Mesenchymal stem cell (in vitro differentiated cells and primary cell): ENCODE measurements at regions not wholly inside any gene's neighbourhood (a gene's known extent, or its start where the extent isn't known, plus 50 kb on each side); places are given as distances from the start of the nearest gene placed in this dataset.

Experiments
- DNase-seq: peaks from one replicate; pipeline ENCODE4 v3.0.0-alpha.2; 2013
- H2AFZ ChIP-seq: one replicate; pipeline ENCODE4 v1.6.1; 2013; ENCODE audit warnings: low read depth, mild to moderate bottlenecking, control low read depth, inconsistent platforms, low read length, moderate library complexity
- H2AK5ac ChIP-seq: 2 replicates; pipeline ENCODE4 v1.6.1; 2013; ENCODE audit warnings: low read length, moderate library complexity, mild to moderate bottlenecking, inconsistent platforms; ENCODE audit not compliant: severe bottlenecking
- H2BK120ac ChIP-seq: one replicate; pipeline ENCODE4 v1.6.1; 2013; ENCODE audit warnings: low read depth, mild to moderate bottlenecking, inconsistent platforms, low read length, moderate library complexity
- H2BK12ac ChIP-seq, 2 experiments: one replicate each; pipeline ENCODE4 v1.6.1; 2013; ENCODE audit warnings: inconsistent platforms in 2 of 2, low read length in 2 of 2, mild to moderate bottlenecking in 2 of 2, moderate library complexity in 2 of 2, control low read depth in 1 of 2
- H2BK15ac ChIP-seq: one replicate; pipeline ENCODE4 v1.6.1; 2013; ENCODE audit warnings: mild to moderate bottlenecking, low read depth, inconsistent platforms; ENCODE audit not compliant: poor library complexity, severe bottlenecking
- H2BK5ac ChIP-seq: 2 replicates; pipeline ENCODE4 v1.6.1; 2013; ENCODE audit warnings: low read depth, mild to moderate bottlenecking, low read length, control low read depth, inconsistent platforms; ENCODE audit not compliant: poor library complexity, severe bottlenecking
- H3K14ac ChIP-seq, 2 experiments: one replicate each; pipeline ENCODE4 v1.6.1; 2013; ENCODE audit warnings: inconsistent platforms in 2 of 2, low read length in 2 of 2, control low read depth in 1 of 2, mild to moderate bottlenecking in 1 of 2, moderate library complexity in 1 of 2
- H3K18ac ChIP-seq, 2 experiments: one replicate each; pipeline ENCODE4 v1.6.1; 2013; ENCODE audit warnings: inconsistent platforms in 2 of 2, low read length in 2 of 2, control low read depth in 1 of 2, low read depth in 1 of 2, mild to moderate bottlenecking in 1 of 2
- H3K23ac ChIP-seq, 2 experiments: one replicate each; pipeline ENCODE4 v1.6.1; 2013; ENCODE audit warnings: inconsistent platforms in 2 of 2, low read length in 2 of 2, mild to moderate bottlenecking in 2 of 2, moderate library complexity in 2 of 2, control low read depth in 1 of 2
- H3K27ac ChIP-seq: 2 replicates; pipeline ENCODE4 v1.5.1; 2013; ENCODE audit warnings: mild to moderate bottlenecking, moderate library complexity, low read length, control low read depth, inconsistent platforms; ENCODE audit not compliant: poor library complexity, severe bottlenecking
- H3K27me3 ChIP-seq, 2 experiments: 2 replicates each; pipeline versions ENCODE4 v1.6.1 to v1.7.0; 2013; ENCODE audit warnings: low read length in 2 of 2, mild to moderate bottlenecking in 2 of 2, moderate library complexity in 2 of 2, control low read depth in 1 of 2, inconsistent platforms in 1 of 2; ENCODE audit not compliant: control insufficient read depth in 1 of 2, insufficient read depth in 1 of 2
- H3K36me3 ChIP-seq, 2 experiments: 2 replicates each; pipeline versions ENCODE4 v1.6.1 to v1.7.0; 2013; ENCODE audit warnings: low read length in 2 of 2, control low read depth in 1 of 2, inconsistent platforms in 1 of 2, low read depth in 1 of 2, mild to moderate bottlenecking in 1 of 2; ENCODE audit not compliant: insufficient read depth in 2 of 2, control insufficient read depth in 1 of 2
- H3K4ac ChIP-seq, 2 experiments: one replicate each; pipeline ENCODE4 v1.6.1; 2013; ENCODE audit warnings: inconsistent platforms in 2 of 2, low read length in 2 of 2, mild to moderate bottlenecking in 2 of 2, moderate library complexity in 2 of 2, control low read depth in 1 of 2, low read depth in 1 of 2
- H3K4me1 ChIP-seq: 2 replicates; pipeline ENCODE4 v1.6.1; 2013; ENCODE audit warnings: low read depth, low read length, control low read depth; ENCODE audit not compliant: control insufficient read depth, insufficient read depth
- H3K4me2 ChIP-seq: 2 replicates; pipeline ENCODE4 v1.6.1; 2013; ENCODE audit warnings: low read length, mild to moderate bottlenecking, inconsistent platforms; ENCODE audit not compliant: poor library complexity, severe bottlenecking
- H3K4me3 ChIP-seq, 2 experiments: 2 replicates each; pipeline versions ENCODE4 v1.5.1 to v1.7.0; 2013; ENCODE audit warnings: low read length in 2 of 2, mild to moderate bottlenecking in 2 of 2, control low read depth in 1 of 2, low read depth in 1 of 2; ENCODE audit not compliant: insufficient read depth in 1 of 2
- H3K79me1 ChIP-seq: replicated peaks from 2 replicates; pipeline ENCODE4 v1.6.1; 2013; ENCODE audit warnings: mild to moderate bottlenecking, control low read depth, low read length, inconsistent platforms; ENCODE audit not compliant: poor library complexity, severe bottlenecking
- H3K9ac ChIP-seq: 2 replicates; pipeline ENCODE4 v1.7.0; 2013; ENCODE audit warnings: mild to moderate bottlenecking, low read length, moderate library complexity
- H3K9me3 ChIP-seq: 2 replicates; pipeline ENCODE4 v1.7.0; 2013; ENCODE audit warnings: mild to moderate bottlenecking, low read length; ENCODE audit not compliant: control insufficient read depth
- H4K8ac ChIP-seq: one replicate; pipeline ENCODE4 v1.6.1; 2013; ENCODE audit warnings: inconsistent platforms, mild to moderate bottlenecking, low read length, moderate library complexity
- H4K91ac ChIP-seq: one replicate; pipeline ENCODE4 v1.6.1; 2013; ENCODE audit warnings: mild to moderate bottlenecking, low read length, inconsistent platforms
- WGBS: methylation state at CpG from one replicate; pipeline ENCODE4 v1.1.7; 2013; ENCODE audit warnings: mixed read lengths; 5-methylcytosine and 5-hydroxymethylcytosine counted together

- no peak overlapping the region for H2BK15ac ChIP-seq
- H2AK5ac ChIP-seq, result no peak overlapping the region
- H3K4me1 ChIP-seq, result peaks cover 6% of the 10 kb centered on the region
- H3K9ac ChIP-seq, result no peak overlapping the region
- H3K4ac ChIP-seq, result no peak overlapping the region
- no peak for DNase-seq
- H3K79me1 ChIP-seq, result no peaks in the 10 kb centered on the region
- peak overlapping the region; percentile 75 for H3K27ac ChIP-seq
- no peak overlapping the region for H2BK5ac ChIP-seq
- no peak overlapping the region for H3K4me3 ChIP-seq
- no peak overlapping the region for H2AFZ ChIP-seq
- H3K14ac ChIP-seq, result no peak overlapping the region
- no peak overlapping the region for H3K23ac ChIP-seq
- no peak overlapping the region for H3K4me2 ChIP-seq
- no peaks in the 10 kb centered on the region for H3K27me3 ChIP-seq
- peaks cover 0 to 5% of the 10 kb centered on the region in 2 experiments for H3K36me3 ChIP-seq
- no peak overlapping the region for H3K18ac ChIP-seq
- no peak overlapping the region for H4K91ac ChIP-seq
- H3K9me3 ChIP-seq, result peaks cover 15% of the 10 kb centered on the region
- H2BK12ac ChIP-seq, result no peak overlapping the region
- H2BK120ac ChIP-seq, result no peak overlapping the region
- H4K8ac ChIP-seq, result no peak overlapping the region
Observed at GRCh38 chr3:22988566-22988965, 214.6 kb upstream of the UBE2E2 start.

GRCh38 chr3:22989716-22990115, 213.4 kb upstream of the UBE2E2 start:
- no peak overlapping the region for H3K18ac ChIP-seq
- no peak overlapping the region for H2BK15ac ChIP-seq
- no peak overlapping the region for H3K4ac ChIP-seq
- no peak overlapping the region for H2BK120ac ChIP-seq
- no peaks in the 10 kb centered on the region for H3K79me1 ChIP-seq
- H2BK5ac ChIP-seq, result no peak overlapping the region
- H2AK5ac ChIP-seq, result no peak overlapping the region
- H3K9me3 ChIP-seq, result peaks cover 13% of the 10 kb centered on the region
- no peaks in the 10 kb centered on the region for H3K27me3 ChIP-seq
- H2AFZ ChIP-seq, result no peak overlapping the region
- peaks cover 6% of the 10 kb centered on the region for H3K4me1 ChIP-seq
- H3K14ac ChIP-seq, result no peak overlapping the region
- no peak overlapping the region for H4K8ac ChIP-seq
- H3K23ac ChIP-seq, result no peak overlapping the region
- 96% methylated on average over 17 of the region's 17 CpGs for WGBS
- no peak overlapping the region for H3K9ac ChIP-seq
- H4K91ac ChIP-seq, result no peak overlapping the region
- DNase-seq, result no peak
- no peak overlapping the region for H3K4me2 ChIP-seq
- H3K36me3 ChIP-seq, result peaks cover 0 to 5% of the 10 kb centered on the region in 2 experiments
- H3K4me3 ChIP-seq, result no peak overlapping the region
- no peak overlapping the region for H3K27ac ChIP-seq
- no peak overlapping the region for H2BK12ac ChIP-seq

GRCh38 chr3:22990291-22991200, 212.6 kb upstream of the UBE2E2 start:
- H3K36me3 ChIP-seq, result peaks cover 0 to 5% of the 10 kb centered on the region in 2 experiments
- H3K23ac ChIP-seq, result no peak overlapping the region
- H3K18ac ChIP-seq, result no peak overlapping the region
- no peak overlapping the region for H2BK12ac ChIP-seq
- H2AFZ ChIP-seq, result no peak overlapping the region
- no peak overlapping the region for H3K4me2 ChIP-seq
- no peak overlapping the region for H2BK15ac ChIP-seq
- H3K27ac ChIP-seq, result no peak overlapping the region
- H4K8ac ChIP-seq, result no peak overlapping the region
- H3K79me1 ChIP-seq, result no peaks in the 10 kb centered on the region
- H3K4ac ChIP-seq, result no peak overlapping the region
- H2BK5ac ChIP-seq, result no peak overlapping the region
- peak overlapping the region in 1 of 2 experiments; percentile 74 for H3K14ac ChIP-seq
- peak overlapping the region; percentile 17 for H2AK5ac ChIP-seq
- H3K9ac ChIP-seq, result no peak overlapping the region
- no peaks in the 10 kb centered on the region for H3K27me3 ChIP-seq
- 95% methylated on average over 44 of the region's 44 CpGs for WGBS
- peaks cover 6% of the 10 kb centered on the region for H3K4me1 ChIP-seq
- H3K9me3 ChIP-seq, result peaks cover 8% of the 10 kb centered on the region
- no peak overlapping the region for H4K91ac ChIP-seq
- no peak for DNase-seq
- H3K4me3 ChIP-seq, result peak overlapping the region in 1 of 2 experiments; percentile 29
- H2BK120ac ChIP-seq, result no peak overlapping the region

- H2BK15ac ChIP-seq, result no peak overlapping the region
- no peak for DNase-seq
- no peak overlapping the region for H3K23ac ChIP-seq
Observed at GRCh38 chr3:22994781-22995180, 208.3 kb upstream of the UBE2E2 start.

More at GRCh38 chr3:22994781-22995180, 208.3 kb upstream of the UBE2E2 start:
- Histone ChIP-seq H2AFZ (no peak overlapping the region), H4K91ac (no peak overlapping the region), H3K27ac (no peak overlapping the region), H3K79me1 (no peaks in the 10 kb centered on the region), H3K9ac (no peak overlapping the region), H4K8ac (no peak overlapping the region), H3K18ac (no peak overlapping the region), H2AK5ac (no peak overlapping the region), H2BK12ac (no peak overlapping the region), H3K9me3 (no peaks in the 10 kb centered on the region), H3K14ac (no peak overlapping the region), H3K4me3 (no peak overlapping the region), H3K36me3 (peaks cover 0 to 5% of the 10 kb centered on the region in 2 experiments), H3K4me2 (no peak overlapping the region), H2BK5ac (no peak overlapping the region), H3K27me3 (no peaks in the 10 kb centered on the region), H3K4ac (no peak overlapping the region), H2BK120ac (no peak overlapping the region), H3K4me1 (peaks cover 2% of the 10 kb centered on the region)
- no CpG with 5 or more reads among the region's 2 CpGs for WGBS
